Keratinocyte (primary cell): ENCODE measurements at regions not wholly inside any gene's neighbourhood (a gene's known extent, or its start where the extent isn't known, plus 50 kb on each side); places are given as distances from the start of the nearest gene placed in this dataset.
A peak's percentile ranks its signal among the peaks of the same experiment; 100 is the strongest.

ENCODE experiments used
- DNase-seq: peaks from one replicate; pipeline ENCODE4 v3.0.0-alpha.2; 2011; ENCODE audit warnings: low read depth, missing footprints, low spot score
- FAIRE-seq: peaks from 2 replicates; lab custom pipeline; 2011; peaks lifted over from hg19 to GRCh38; lab: Jason Lieb, UNC
- H2AFZ ChIP-seq: 2 replicates; pipeline ENCODE4 v1.6.0; 2012; ENCODE audit warnings: low read length, control low read depth, inconsistent platforms; ENCODE audit not compliant: control insufficient read depth
- H3K27ac ChIP-seq: 2 replicates; pipeline ENCODE4 v1.5.1; 2011; ENCODE audit warnings: low read length; ENCODE audit not compliant: control insufficient read depth, insufficient read depth
- H3K27me3 ChIP-seq: 3 replicates; pipeline ENCODE4 v1.6.0; 2011; ENCODE audit warnings: low read length; ENCODE audit not compliant: control insufficient read depth, insufficient read depth; ENCODE audit errors: extremely low read depth
- H3K36me3 ChIP-seq, 2 experiments: 2 replicates in 1 of 2; 3 replicates in 1 of 2; pipeline ENCODE4 v1.5.1; 2011; ENCODE audit warnings: low read length in 2 of 2, mild to moderate bottlenecking in 1 of 2; ENCODE audit not compliant: control insufficient read depth in 2 of 2, insufficient read depth in 2 of 2; ENCODE audit errors: extremely low read depth in 1 of 2
- H3K4me1 ChIP-seq: 3 replicates; pipeline ENCODE4 v1.5.1; 2011; ENCODE audit warnings: low read length; ENCODE audit not compliant: control insufficient read depth, insufficient read depth; ENCODE audit errors: extremely low read depth
- H3K4me2 ChIP-seq: 3 replicates; pipeline ENCODE4 v1.6.0; 2011; ENCODE audit warnings: low read depth, low read length; ENCODE audit not compliant: control insufficient read depth, insufficient read depth; ENCODE audit errors: extremely low read depth
- H3K4me3 ChIP-seq, 3 experiments: fragments of 200-600 bp in 1 of 3; sonication (generic) in 1 of 3; 2 replicates in 2 of 3; 3 replicates in 1 of 3; pipeline ENCODE4 v1.5.1; 2011 to 2016; ENCODE audit warnings: low read length in 3 of 3, mild to moderate bottlenecking in 3 of 3, control low read depth in 2 of 3, inconsistent platforms in 1 of 3, low read depth in 1 of 3, mixed read lengths in 1 of 3, mixed run types in 1 of 3, moderate library complexity in 1 of 3; ENCODE audit not compliant: control insufficient read depth in 2 of 3, insufficient read depth in 2 of 3; ENCODE audit errors: extremely low read depth in 1 of 3
- H3K79me2 ChIP-seq: 2 replicates; pipeline ENCODE4 v1.6.0; 2012; ENCODE audit warnings: low read length; ENCODE audit not compliant: control insufficient read depth, insufficient read depth
- H3K9ac ChIP-seq: 3 replicates; pipeline ENCODE4 v1.6.0; 2011; ENCODE audit warnings: low read length; ENCODE audit not compliant: control insufficient read depth, insufficient read depth; ENCODE audit errors: extremely low read depth
- H3K9me1 ChIP-seq: 3 replicates; pipeline ENCODE4 v1.6.0; 2011; ENCODE audit warnings: low read length; ENCODE audit not compliant: control insufficient read depth, insufficient read depth; ENCODE audit errors: extremely low read depth
- H3K9me3 ChIP-seq: 2 replicates; pipeline ENCODE4 v1.5.1; 2012; ENCODE audit warnings: low read depth, low read length; ENCODE audit not compliant: control insufficient read depth
- H4K20me1 ChIP-seq: 3 replicates; pipeline ENCODE4 v1.6.0; 2011; ENCODE audit warnings: low read length; ENCODE audit not compliant: control insufficient read depth, insufficient read depth; ENCODE audit errors: extremely low read depth
- EZH2 ChIP-seq: IDR thresholded peaks from one replicate; pipeline ENCODE4 v1.6.1; 2012; ENCODE audit warnings: inconsistent platforms, mild to moderate bottlenecking, low read length, moderate library complexity
- dilution Hi-C: fragments of 300-500 bp; cut with MboI; formaldehyde crosslinking; loops from one replicate; pipeline ENCODE4 v1.7.0; 2020; ENCODE audit warnings: low sequenced_read_pairs; ENCODE audit not compliant: extremely low pct_ligation_motif_present
- TF ChIP-seq, protein P1 (sequence below), 3 experiments: IDR thresholded peaks in 1 of 3; conservative IDR thresholded peaks in 1 of 3; optimal IDR thresholded peaks in 1 of 3; 2 replicates in 2 of 3; 3 replicates in 1 of 3; pipeline versions ENCODE3 to v1.5.1; 2011; ENCODE audit warnings: low read length in 3 of 3, mild to moderate bottlenecking in 3 of 3, moderate library complexity in 2 of 3, control low read depth in 1 of 3, inconsistent platforms in 1 of 3; ENCODE audit not compliant: insufficient read depth in 2 of 3; ENCODE audit errors: extremely low read depth in 1 of 3

GRCh38 chr3:187802928-187803259 is 57.6 kb upstream of the BCL6 start:
- no peak overlapping the region for H3K4me3 ChIP-seq
- H3K27ac ChIP-seq, result no peak overlapping the region
- H2AFZ ChIP-seq, result no peak overlapping the region
- H3K9me1 ChIP-seq, result no peaks in the 10 kb centered on the region
- H3K9me3 ChIP-seq, result no peaks in the 10 kb centered on the region
- no peak for DNase-seq
- no peak overlapping the region for H3K4me2 ChIP-seq
- H4K20me1 ChIP-seq, result no peaks in the 10 kb centered on the region
- dilution Hi-C loops, result no loop called here
- H3K4me1 ChIP-seq, result peaks cover 8% of the 10 kb centered on the region
- no peak for FAIRE-seq
- TF ChIP-seq, protein P1, sequence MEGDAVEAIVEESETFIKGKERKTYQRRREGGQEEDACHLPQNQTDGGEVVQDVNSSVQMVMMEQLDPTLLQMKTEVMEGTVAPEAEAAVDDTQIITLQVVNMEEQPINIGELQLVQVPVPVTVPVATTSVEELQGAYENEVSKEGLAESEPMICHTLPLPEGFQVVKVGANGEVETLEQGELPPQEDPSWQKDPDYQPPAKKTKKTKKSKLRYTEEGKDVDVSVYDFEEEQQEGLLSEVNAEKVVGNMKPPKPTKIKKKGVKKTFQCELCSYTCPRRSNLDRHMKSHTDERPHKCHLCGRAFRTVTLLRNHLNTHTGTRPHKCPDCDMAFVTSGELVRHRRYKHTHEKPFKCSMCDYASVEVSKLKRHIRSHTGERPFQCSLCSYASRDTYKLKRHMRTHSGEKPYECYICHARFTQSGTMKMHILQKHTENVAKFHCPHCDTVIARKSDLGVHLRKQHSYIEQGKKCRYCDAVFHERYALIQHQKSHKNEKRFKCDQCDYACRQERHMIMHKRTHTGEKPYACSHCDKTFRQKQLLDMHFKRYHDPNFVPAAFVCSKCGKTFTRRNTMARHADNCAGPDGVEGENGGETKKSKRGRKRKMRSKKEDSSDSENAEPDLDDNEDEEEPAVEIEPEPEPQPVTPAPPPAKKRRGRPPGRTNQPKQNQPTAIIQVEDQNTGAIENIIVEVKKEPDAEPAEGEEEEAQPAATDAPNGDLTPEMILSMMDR (optimal IDR thresholded peaks at IDR 0.05 in 1 of 3, IDR thresholded peaks at IDR 0.05 in 1 of 3, conservative IDR thresholded peaks at IDR 0.05 in 1 of 3; ENCODE audit: extremely low read depth in 1 of 3, insufficient read depth in 2 of 3, low read length in 3 of 3), result no peak
- TF ChIP-seq EZH2, result no peak
- H3K36me3 ChIP-seq, result no peaks in the 10 kb centered on the region
- H3K27me3 ChIP-seq, result no peaks in the 10 kb centered on the region
- no peak overlapping the region for H3K9ac ChIP-seq
- H3K79me2 ChIP-seq, result no peaks in the 10 kb centered on the region

- H3K36me3 ChIP-seq, result no peaks in the 10 kb centered on the region
- FAIRE-seq (no peak), DNase-seq (no peak)
- H3K4me1 ChIP-seq, result peaks cover 21% of the 10 kb centered on the region
- no peak overlapping the region for H3K9ac ChIP-seq
- no peaks in the 10 kb centered on the region for H3K9me1 ChIP-seq
- H3K27me3 ChIP-seq, result no peaks in the 10 kb centered on the region
- peak overlapping the region; percentile 55 for H2AFZ ChIP-seq
- no peaks in the 10 kb centered on the region for H4K20me1 ChIP-seq
- H3K79me2 ChIP-seq, result no peaks in the 10 kb centered on the region
- H3K4me2 ChIP-seq, result no peak overlapping the region
- H3K27ac ChIP-seq, result no peak overlapping the region
- dilution Hi-C loops, result no loop called here
- no peaks in the 10 kb centered on the region for H3K9me3 ChIP-seq
- TF ChIP-seq, protein P1 (optimal IDR thresholded peaks at IDR 0.05 in 1 of 3, IDR thresholded peaks at IDR 0.05 in 1 of 3, conservative IDR thresholded peaks at IDR 0.05 in 1 of 3; ENCODE audit: extremely low read depth in 1 of 3, insufficient read depth in 2 of 3, low read length in 3 of 3), result no peak
- TF ChIP-seq EZH2, result no peak
- H3K4me3 ChIP-seq, result no peak overlapping the region
Observed at GRCh38 chr3:187804120-187804744, 59.0 kb upstream of the BCL6 start.
